ENCODE measurements at regions not wholly inside any gene's neighbourhood (a gene's known extent, or its start where the extent isn't known, plus 50 kb on each side); places are given as distances from the start of the nearest gene placed in this dataset.

- Histone ChIP-seq H3K9ac (ENCODE audit: low read depth in 1 of 2, low read length in 2 of 2) (no peak overlapping the region), H3K4me1 (ENCODE audit: control insufficient read depth in 4 of 4, insufficient read depth in 4 of 4, low read length in 3 of 4) (no peaks in the 10 kb centered on the region), H3K9me3 (ENCODE audit: control insufficient read depth in 4 of 4, low read length in 3 of 4) (no peaks in the 10 kb centered on the region), H3K4me3 (ENCODE audit: low read depth in 1 of 3, low read length in 3 of 3) (no peak overlapping the region), H3K27me3 (ENCODE audit: control insufficient read depth in 4 of 4, insufficient read depth in 4 of 4, low read length in 3 of 4) (no peaks in the 10 kb centered on the region), H3K27ac (ENCODE audit: low read depth in 1 of 2, low read length in 2 of 2) (no peak overlapping the region), H3K36me3 (ENCODE audit: control insufficient read depth in 4 of 4, insufficient read depth in 3 of 4, low read depth in 1 of 4, low read length in 3 of 4) (no peaks in the 10 kb centered on the region)
- 68% methylated on average over 5 of the region's 5 CpGs for WGBS
- DNase-seq (ENCODE audit: low spot score), result no peak
- TF ChIP-seq RAD21 (IDR thresholded peaks at IDR 0.05) (peak; percentile 68 to 77), FOXA1 (IDR thresholded peaks at IDR 0.05) (no peak), CTCF (IDR thresholded peaks at IDR 0.05; ENCODE audit: low read depth, low read length, missing input control) (peak; percentile 41), FOXA2 (IDR thresholded peaks at IDR 0.05) (no peak), NR2F2 (IDR thresholded peaks at IDR 0.05) (no peak), SP1 (IDR thresholded peaks at IDR 0.05) (no peak)
Observed at GRCh38 chr4:151604238-151604637, 156.6 kb downstream of the GATB start.

GRCh38 chr4:151605215-151605614 lies 155.6 kb downstream of the GATB start:
- Histone ChIP-seq H3K4me1 (ENCODE audit: control insufficient read depth in 4 of 4, insufficient read depth in 4 of 4, low read length in 3 of 4) (no peaks in the 10 kb centered on the region), H3K4me3 (ENCODE audit: low read depth in 1 of 3, low read length in 3 of 3) (no peak overlapping the region), H3K9me3 (ENCODE audit: control insufficient read depth in 4 of 4, low read length in 3 of 4) (no peaks in the 10 kb centered on the region), H3K36me3 (ENCODE audit: control insufficient read depth in 4 of 4, insufficient read depth in 3 of 4, low read depth in 1 of 4, low read length in 3 of 4) (no peaks in the 10 kb centered on the region), H3K9ac (ENCODE audit: low read depth in 1 of 2, low read length in 2 of 2) (no peak overlapping the region), H3K27me3 (ENCODE audit: control insufficient read depth in 4 of 4, insufficient read depth in 4 of 4, low read length in 3 of 4) (no peaks in the 10 kb centered on the region), H3K27ac (ENCODE audit: low read depth in 1 of 2, low read length in 2 of 2) (no peak overlapping the region)
- DNase-seq (ENCODE audit: low spot score), result no peak
- no peak for TF ChIP-seq FOXA1 (IDR thresholded peaks at IDR 0.05)
- TF ChIP-seq RXRA (IDR thresholded peaks at IDR 0.05), result no peak
- TF ChIP-seq MAX (IDR thresholded peaks at IDR 0.05), result no peak
- TF ChIP-seq GABPA (IDR thresholded peaks at IDR 0.05 in 1 of 2, conservative IDR thresholded peaks at IDR 0.05 in 1 of 2), result no peak
- no peak for TF ChIP-seq ATF3 (IDR thresholded peaks at IDR 0.05)
- no peak for TF ChIP-seq ZBTB33 (IDR thresholded peaks at IDR 0.05)
- no peak for TF ChIP-seq TAF1 (conservative IDR thresholded peaks at IDR 0.05)
- TF ChIP-seq RAD21 (IDR thresholded peaks at IDR 0.05), result no peak
- no peak for TF ChIP-seq YY1 (IDR thresholded peaks at IDR 0.05)
- no peak for TF ChIP-seq EGR1 (IDR thresholded peaks at IDR 0.05; ENCODE audit: low read depth in 2 of 2)
- no peak for TF ChIP-seq HNF4G (IDR thresholded peaks at IDR 0.05)
- no peak for TF ChIP-seq JUND (IDR thresholded peaks at IDR 0.05)
- no peak for TF ChIP-seq SP1 (IDR thresholded peaks at IDR 0.05)
- 82% methylated on average over 2 of the region's 2 CpGs for whole genome bisulfite sequencing

- Histone ChIP-seq H3K9ac (ENCODE audit: low read depth in 1 of 2, low read length in 2 of 2) (no peak overlapping the region), H3K27me3 (ENCODE audit: control insufficient read depth in 4 of 4, insufficient read depth in 4 of 4, low read length in 3 of 4) (no peaks in the 10 kb centered on the region), H3K4me1 (ENCODE audit: control insufficient read depth in 4 of 4, insufficient read depth in 4 of 4, low read length in 3 of 4) (no peaks in the 10 kb centered on the region), H3K4me3 (ENCODE audit: low read depth in 1 of 3, low read length in 3 of 3) (no peak overlapping the region), H3K9me3 (ENCODE audit: control insufficient read depth in 4 of 4, low read length in 3 of 4) (no peaks in the 10 kb centered on the region), H3K36me3 (ENCODE audit: control insufficient read depth in 4 of 4, insufficient read depth in 3 of 4, low read depth in 1 of 4, low read length in 3 of 4) (no peaks in the 10 kb centered on the region), H3K27ac (ENCODE audit: low read depth in 1 of 2, low read length in 2 of 2) (no peak overlapping the region)
- no peak for DNase-seq (ENCODE audit: low spot score)
- WGBS, result 66% methylated on average over 5 of the region's 5 CpGs
- no peak for TF ChIP-seq YY1 (IDR thresholded peaks at IDR 0.05)
- TF ChIP-seq REST (IDR thresholded peaks at IDR 0.05), result no peak
- TF ChIP-seq JUND (IDR thresholded peaks at IDR 0.05), result no peak
- no peak for TF ChIP-seq FOXA1 (IDR thresholded peaks at IDR 0.05)
Observed at GRCh38 chr4:151606061-151606460, 154.7 kb downstream of the GATB start.
